BLaER1 (cell line): ENCODE measurements at regions not wholly inside any gene's neighbourhood (a gene's known extent, or its start where the extent isn't known, plus 50 kb on each side); places are given as distances from the start of the nearest gene placed in this dataset.
"Not testable (repeated sequence)": the region's sequence is repeated elsewhere in the genome, so short reads cannot be mapped to it uniquely, and the experiment has no call there.

ENCODE experiments used
- H3K27ac ChIP-seq: shearing (Covaris generic); formaldehyde crosslinking; 2 replicates; pipeline ENCODE4 v1.8.1; 2022
- H3K27me3 ChIP-seq: shearing (Covaris generic); formaldehyde crosslinking; 2 replicates; pipeline ENCODE4 v1.8.1; 2022
- H3K36me3 ChIP-seq: shearing (Covaris generic); formaldehyde crosslinking; 2 replicates; pipeline ENCODE4 v1.8.1; 2022
- H3K4me1 ChIP-seq: shearing (Covaris generic); formaldehyde crosslinking; 2 replicates; pipeline ENCODE4 v1.8.1; 2022
- H3K4me2 ChIP-seq: shearing (Covaris generic); formaldehyde crosslinking; 2 replicates; pipeline ENCODE4 v1.8.1; 2022
- H3K4me3 ChIP-seq: shearing (Covaris generic); formaldehyde crosslinking; 2 replicates; pipeline ENCODE4 v1.8.1; 2022
- H3K9ac ChIP-seq: shearing (Covaris generic); formaldehyde crosslinking; 2 replicates; pipeline ENCODE4 v1.8.1; 2022
- H3K9me3 ChIP-seq: shearing (Covaris generic); formaldehyde crosslinking; 2 replicates; pipeline ENCODE4 v1.8.1; 2022
- H4K20me1 ChIP-seq: shearing (Covaris generic); formaldehyde crosslinking; 2 replicates; pipeline ENCODE4 v1.8.1; 2022
- Cebpa-rat ChIP-seq: shearing (Covaris generic); IDR thresholded peaks from 2 replicates; pipeline ENCODE4 v1.8.1; 2022

DNA sequence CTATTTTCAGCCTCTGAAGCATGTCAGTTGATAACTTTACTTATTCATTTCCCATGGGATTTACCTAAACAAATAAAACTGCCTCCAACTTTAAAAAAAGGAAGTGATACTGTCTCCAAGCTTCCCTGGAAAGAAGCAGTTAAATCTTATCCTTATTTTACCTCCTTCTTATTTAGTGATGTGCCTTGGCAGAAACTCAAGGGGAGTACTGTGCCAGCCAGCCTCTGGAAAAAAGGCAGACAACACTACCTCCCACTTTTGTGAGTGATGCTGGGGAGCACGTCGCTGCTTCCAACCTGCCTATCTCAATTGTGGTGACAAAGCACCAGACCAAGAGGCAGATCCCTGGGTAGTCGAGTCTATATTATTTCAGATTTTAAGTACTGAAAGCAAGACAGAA lies 765.6 kb downstream of the DIAPH3 start:
- no peaks in the 10 kb centered on the region for H3K27me3 ChIP-seq
- no peak for TF ChIP-seq Cebpa-rat
- H3K36me3 ChIP-seq = no peaks in the 10 kb centered on the region
- H3K9me3 ChIP-seq = peaks cover 2% of the 10 kb centered on the region
- peak overlapping the region; percentile 74 for H3K4me2 ChIP-seq
- peaks cover 20% of the 10 kb centered on the region for H3K4me1 ChIP-seq
- no peaks in the 10 kb centered on the region for H4K20me1 ChIP-seq
- H3K9ac ChIP-seq = no peak overlapping the region
- H3K4me3 ChIP-seq = no peak overlapping the region
- peak overlapping the region; percentile 56 for H3K27ac ChIP-seq

- Histone ChIP-seq H3K27ac (peak overlapping the region; percentile 56; the same call in 1 of the 2 replicates), H3K9ac (no peak overlapping the region), H3K27me3 (no peaks in the 10 kb centered on the region), H3K4me2 (peak overlapping the region; percentile 74), H4K20me1 (no peaks in the 10 kb centered on the region), H3K36me3 (no peaks in the 10 kb centered on the region), H3K4me3 (no peak overlapping the region), H3K9me3 (peaks cover 6% of the 10 kb centered on the region), H3K4me1 (peaks cover 20% of the 10 kb centered on the region)
- TF ChIP-seq Cebpa-rat = no peak
Observed at GRCh38 chr13:59398661-59399060, 765.1 kb downstream of the DIAPH3 start.

- Histone ChIP-seq H3K4me1 (peaks cover 20% of the 10 kb centered on the region), H3K4me3 (no peak overlapping the region), H3K4me2 (no peak overlapping the region), H3K9ac (no peak overlapping the region), H3K27me3 (no peaks in the 10 kb centered on the region), H3K27ac (no peak overlapping the region), H4K20me1 (no peaks in the 10 kb centered on the region), H3K36me3 (no peaks in the 10 kb centered on the region), H3K9me3 (peaks cover 14% of the 10 kb centered on the region)
- no peak for TF ChIP-seq Cebpa-rat
Observed at GRCh38 chr13:59399513-59399912, 764.2 kb downstream of the DIAPH3 start.

DNA sequence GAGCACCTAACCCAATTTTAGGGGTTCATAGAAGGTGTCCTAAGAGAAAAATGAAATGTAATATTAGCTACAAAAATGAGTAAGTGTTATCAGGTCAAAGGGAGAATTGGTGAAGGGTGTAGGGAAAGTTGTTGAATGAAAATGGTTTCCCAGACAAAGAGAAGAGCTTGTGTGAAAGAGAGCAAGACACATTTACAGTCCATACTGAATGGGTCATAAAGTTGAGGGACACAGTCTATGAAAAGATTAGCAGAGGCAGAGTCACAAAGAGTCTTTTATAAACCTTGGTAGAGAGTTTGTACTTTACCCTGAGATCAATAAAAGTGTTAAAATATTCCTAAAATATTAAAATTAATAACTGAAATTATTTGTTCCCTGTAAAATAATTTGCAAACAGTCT lies 759.4 kb downstream of the DIAPH3 start:
- no peaks in the 10 kb centered on the region for H3K27me3 ChIP-seq
- peaks cover 54% of the 10 kb centered on the region for H3K9me3 ChIP-seq
- H3K36me3 ChIP-seq = no peaks in the 10 kb centered on the region; the same call in 1 of the 2 replicates
- no peaks in the 10 kb centered on the region for H4K20me1 ChIP-seq
- no peak overlapping the region for H3K27ac ChIP-seq
- H3K4me2 ChIP-seq = no peak overlapping the region
- H3K4me1 ChIP-seq = no peaks in the 10 kb centered on the region
- H3K4me3 ChIP-seq = no peak overlapping the region
- no peak for TF ChIP-seq Cebpa-rat
- no peak overlapping the region for H3K9ac ChIP-seq

- not testable (repeated sequence) for H3K4me3 ChIP-seq, H3K4me1 ChIP-seq, H3K27me3 ChIP-seq, H4K20me1 ChIP-seq, H3K27ac ChIP-seq, H3K36me3 ChIP-seq, H3K9ac ChIP-seq, H3K4me2 ChIP-seq
- H3K9me3 ChIP-seq = peaks cover 54% of the 10 kb centered on the region
Observed at GRCh38 chr13:59407251-59407650, 756.5 kb downstream of the DIAPH3 start.

DNA sequence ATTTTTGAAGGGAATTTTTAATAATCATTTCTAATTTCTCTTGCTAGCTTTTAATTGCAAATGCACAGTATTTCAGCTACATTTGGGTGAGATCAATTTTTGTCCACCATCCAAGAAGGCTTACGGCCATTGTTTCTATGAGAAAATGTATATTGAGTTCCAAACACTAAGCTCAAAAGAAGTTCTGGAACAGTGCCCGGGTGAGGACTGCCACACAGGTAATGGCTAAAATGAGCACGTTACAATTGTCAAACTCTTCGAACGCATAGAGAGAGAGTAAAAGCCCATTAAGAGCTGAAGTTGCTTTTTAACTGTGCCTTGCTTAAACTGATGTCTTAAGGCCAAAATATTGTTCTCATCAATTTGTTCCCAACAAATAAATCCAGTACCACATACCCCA lies 755.0 kb downstream of the DIAPH3 start:
- no peaks in the 10 kb centered on the region for H4K20me1 ChIP-seq
- H3K4me1 ChIP-seq = 0 out of 2 replicates have a peak, but pooled peaks cover 4% of the 10 kb centered on the region
- H3K9ac ChIP-seq = no peak overlapping the region
- no peaks in the 10 kb centered on the region; the same call in 1 of the 2 replicates for H3K36me3 ChIP-seq
- no peaks in the 10 kb centered on the region for H3K27me3 ChIP-seq
- no peak overlapping the region for H3K4me3 ChIP-seq
- no peak overlapping the region for H3K4me2 ChIP-seq
- H3K9me3 ChIP-seq = peaks cover 48% of the 10 kb centered on the region
- no peak for TF ChIP-seq Cebpa-rat
- H3K27ac ChIP-seq = no peak overlapping the region

DNA sequence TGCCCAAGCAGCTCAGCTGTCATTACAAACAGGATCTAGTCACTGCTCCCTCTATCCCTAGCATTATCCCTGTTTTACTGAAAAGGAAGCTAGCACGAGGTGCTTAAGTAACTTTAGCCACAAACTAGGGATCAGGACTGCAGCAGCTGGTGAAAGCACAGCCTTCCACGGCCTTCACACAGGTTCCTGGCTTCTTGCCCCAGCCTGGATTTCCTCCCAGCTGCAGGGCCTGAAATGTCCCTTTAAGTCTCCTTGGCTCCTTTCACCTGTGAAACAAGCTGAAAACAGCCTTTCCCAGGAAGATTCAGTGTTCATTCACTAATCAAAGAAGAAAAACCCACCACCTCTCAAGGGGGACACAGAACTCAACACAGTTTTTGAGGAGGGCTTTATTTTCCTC lies 754.5 kb downstream of the DIAPH3 start:
- peaks cover 43% of the 10 kb centered on the region for H3K9me3 ChIP-seq
- H3K36me3 ChIP-seq = no peaks in the 10 kb centered on the region; the same call in 1 of the 2 replicates
- H3K27me3 ChIP-seq = no peaks in the 10 kb centered on the region
- no peak overlapping the region for H3K4me3 ChIP-seq
- no peak for TF ChIP-seq Cebpa-rat
- H3K27ac ChIP-seq = no peak overlapping the region
- H4K20me1 ChIP-seq = no peaks in the 10 kb centered on the region
- H3K9ac ChIP-seq = no peak overlapping the region
- no peak overlapping the region for H3K4me2 ChIP-seq
- H3K4me1 ChIP-seq = 0 out of 2 replicates have a peak, but pooled peaks cover 4% of the 10 kb centered on the region

- no peak for TF ChIP-seq Cebpa-rat
- Histone ChIP-seq H3K9ac (no peak overlapping the region), H3K4me1 (0 out of 2 replicates have a peak, but pooled peaks cover 4% of the 10 kb centered on the region), H3K4me3 (no peak overlapping the region), H3K27me3 (no peaks in the 10 kb centered on the region), H3K27ac (no peak overlapping the region), H3K36me3 (no peaks in the 10 kb centered on the region; the same call in 1 of the 2 replicates), H3K4me2 (no peak overlapping the region), H4K20me1 (no peaks in the 10 kb centered on the region), H3K9me3 (peaks cover 38% of the 10 kb centered on the region)
Observed at GRCh38 chr13:59409634-59410200, 754.0 kb downstream of the DIAPH3 start.

DNA sequence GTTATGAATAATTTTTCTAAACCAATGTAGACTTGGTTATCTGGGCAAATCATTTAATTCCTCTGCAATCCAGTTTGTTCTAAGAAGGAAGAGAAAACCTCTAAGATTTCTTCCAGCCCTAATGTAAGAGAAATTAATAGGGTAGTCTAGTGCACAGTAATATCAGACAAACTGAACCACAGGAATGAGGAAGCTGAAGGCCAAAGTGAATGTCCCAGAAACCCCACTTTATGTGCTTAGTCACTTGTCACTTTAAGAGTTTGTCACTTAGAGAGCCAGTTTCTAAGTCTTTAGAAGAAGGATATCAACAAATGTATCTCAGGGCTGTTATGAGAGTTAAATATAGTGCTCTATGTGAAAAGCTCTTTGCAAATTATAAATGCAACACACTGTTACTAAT lies 750.6 kb downstream of the DIAPH3 start:
- Histone ChIP-seq H3K27ac (no peak overlapping the region), H3K4me1 (peaks cover 11% of the 10 kb centered on the region; the same call in 1 of the 2 replicates)

DNA sequence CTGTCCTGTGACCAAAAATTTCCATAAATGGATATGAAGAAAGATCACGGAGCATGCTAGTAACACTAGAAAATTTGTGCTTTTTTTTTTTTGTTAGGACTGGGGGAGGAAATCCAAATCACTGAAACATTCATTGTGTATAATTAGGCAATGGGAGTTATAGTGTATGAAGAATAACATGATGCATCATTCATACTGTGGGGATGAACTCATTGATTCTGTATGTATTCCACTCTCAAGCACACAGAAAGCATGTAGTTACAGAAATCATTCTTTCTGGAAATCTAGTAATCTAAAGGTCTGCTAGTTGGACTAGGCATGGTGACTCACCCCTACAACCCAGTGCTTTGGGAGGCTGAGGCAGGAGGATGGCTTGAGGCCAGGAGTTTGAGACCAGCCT lies 749.7 kb downstream of the DIAPH3 start:
- H3K4me2 ChIP-seq = no peak overlapping the region
- H3K27ac ChIP-seq = no peak overlapping the region
- H3K9me3 ChIP-seq = no peaks in the 10 kb centered on the region
- H3K9ac ChIP-seq = no peak overlapping the region
- peaks cover 11% of the 10 kb centered on the region; the same call in 1 of the 2 replicates for H3K4me1 ChIP-seq
- no peaks in the 10 kb centered on the region for H4K20me1 ChIP-seq
- H3K36me3 ChIP-seq = no peaks in the 10 kb centered on the region
- H3K27me3 ChIP-seq = no peaks in the 10 kb centered on the region
- no peak for TF ChIP-seq Cebpa-rat
- H3K4me3 ChIP-seq = no peak overlapping the region

More for the DNA sequence above, 750.6 kb downstream of the DIAPH3 start:
- no peaks in the 10 kb centered on the region for H3K27me3 ChIP-seq
- no peak overlapping the region for H3K9ac ChIP-seq
- H3K36me3 ChIP-seq = no peaks in the 10 kb centered on the region
- no peak overlapping the region for H3K4me2 ChIP-seq
- peaks cover 4% of the 10 kb centered on the region for H3K9me3 ChIP-seq
- no peak for TF ChIP-seq Cebpa-rat
- no peaks in the 10 kb centered on the region for H4K20me1 ChIP-seq
- no peak overlapping the region for H3K4me3 ChIP-seq
